NT2/D1 (cell line): ENCODE measurements at regions not wholly inside any gene's neighbourhood (a gene's known extent, or its start where the extent isn't known, plus 50 kb on each side); places are given as distances from the start of the nearest gene placed in this dataset.

Experiments used
- SUZ12 ChIP-seq: IDR thresholded peaks from 2 replicates; pipeline ENCODE4 v1.6.1; 2011; ENCODE audit not compliant: insufficient read length, insufficient read depth; ENCODE audit errors: extremely low read depth
- YY1 ChIP-seq: IDR thresholded peaks from 2 replicates; pipeline ENCODE4 v1.6.1; 2011; ENCODE audit not compliant: insufficient read length, insufficient read depth
- ZNF274 ChIP-seq: IDR thresholded peaks from 2 replicates; pipeline ENCODE4 v1.6.1; 2011; ENCODE audit warnings: mild to moderate bottlenecking, low read depth, low read length

DNA sequence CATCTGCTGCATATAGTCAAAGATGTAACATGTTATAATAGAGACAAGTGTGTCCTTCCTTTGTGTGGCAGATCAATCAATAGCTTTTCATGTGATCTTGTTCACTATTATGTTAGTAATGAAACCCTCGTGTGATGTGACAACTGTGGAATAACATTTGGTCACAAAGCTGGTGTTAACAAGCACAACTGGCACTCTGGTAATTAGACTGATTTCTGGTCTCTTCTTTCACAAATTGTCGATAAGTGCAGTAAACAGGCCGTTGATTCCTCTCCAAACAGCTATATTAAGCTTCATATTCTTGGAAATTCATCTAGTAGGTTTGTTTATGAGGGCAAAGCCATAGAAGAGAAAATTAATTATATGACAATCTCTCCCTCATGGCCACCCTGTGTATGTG is 616.7 kb upstream of the PTBP2 start:
- TF ChIP-seq YY1 = no peak
- TF ChIP-seq ZNF274 = no peak
- TF ChIP-seq SUZ12 = no peak
